GM23248 (cell line): ENCODE measurements at regions not wholly inside any gene's neighbourhood (a gene's known extent, or its start where the extent isn't known, plus 50 kb on each side); places are given as distances from the start of the nearest gene placed in this dataset.

ENCODE experiments used
- DNase-seq: peaks from one replicate; pipeline ENCODE4 v3.0.0-alpha.2; 2015
- H2AFZ ChIP-seq: fragments of 200-600 bp; sonication (generic); 2 replicates; pipeline ENCODE4 v1.6.1; 2016; ENCODE audit warnings: antibody characterized with exemption
- H3F3A ChIP-seq: fragments of 200-600 bp; sonication (generic); 2 replicates; pipeline ENCODE4 v1.6.1; 2016; ENCODE audit warnings: mild to moderate bottlenecking, antibody characterized with exemption, mixed run types; ENCODE audit not compliant: insufficient read depth
- H3K27ac ChIP-seq: fragments of 200-600 bp; sonication (generic); 2 replicates; pipeline ENCODE4 v1.5.1; 2016; ENCODE audit warnings: mild to moderate bottlenecking
- H3K27me3 ChIP-seq: fragments of 200-600 bp; sonication (generic); replicated peaks from 2 replicates; pipeline ENCODE4 v1.6.1; 2016; ENCODE audit warnings: mild to moderate bottlenecking; ENCODE audit not compliant: insufficient read depth
- H3K36me3 ChIP-seq: fragments of 200-600 bp; sonication (generic); 2 replicates; pipeline ENCODE4 v1.6.1; 2016; ENCODE audit warnings: low read depth, mild to moderate bottlenecking
- H3K4me1 ChIP-seq: fragments of 200-600 bp; sonication (generic); 2 replicates; pipeline ENCODE4 v1.6.1; 2016; ENCODE audit warnings: mild to moderate bottlenecking; ENCODE audit not compliant: insufficient read depth
- H3K4me2 ChIP-seq: fragments of 200-600 bp; sonication (generic); one replicate; pipeline ENCODE4 v1.6.1; 2016; ENCODE audit warnings: mild to moderate bottlenecking; ENCODE audit not compliant: unreplicated experiment
- H3K4me3 ChIP-seq: fragments of 200-600 bp; sonication (generic); 2 replicates; pipeline ENCODE4 v1.5.1; 2016; ENCODE audit warnings: mild to moderate bottlenecking
- H3K79me2 ChIP-seq: fragments of 200-600 bp; sonication (generic); 2 replicates; pipeline ENCODE4 v1.6.1; 2016; ENCODE audit warnings: mild to moderate bottlenecking; ENCODE audit not compliant: insufficient read depth
- H3K9ac ChIP-seq: fragments of 200-600 bp; sonication (generic); 2 replicates; pipeline ENCODE4 v1.6.1; 2016; ENCODE audit warnings: mild to moderate bottlenecking
- H3K9me2 ChIP-seq: fragments of 200-600 bp; sonication (generic); 2 replicates; pipeline ENCODE4 v1.6.1; 2016; ENCODE audit warnings: mixed run types, mild to moderate bottlenecking, moderate library complexity; ENCODE audit not compliant: insufficient read depth
- H3K9me3 ChIP-seq: fragments of 200-600 bp; sonication (generic); one replicate; pipeline ENCODE4 v1.6.1; 2017; ENCODE audit warnings: low read depth
- H4K20me1 ChIP-seq: fragments of 200-600 bp; sonication (generic); 2 replicates; pipeline ENCODE4 v1.6.0; 2016; ENCODE audit not compliant: insufficient read depth
- EZH2 ChIP-seq: fragments of 200-600 bp; sonication (generic); IDR thresholded peaks from 2 replicates; pipeline ENCODE4 v1.6.1; 2018; ENCODE audit warnings: antibody characterized with exemption, mild to moderate bottlenecking; ENCODE audit not compliant: insufficient read depth, poor library complexity, severe bottlenecking
- EZH2phosphoT487 ChIP-seq: fragments of 200-600 bp; sonication (generic); IDR thresholded peaks from 2 replicates; pipeline ENCODE4 v1.6.1; 2018; ENCODE audit warnings: antibody characterized with exemption, moderate library complexity, mild to moderate bottlenecking, low read depth; ENCODE audit not compliant: insufficient read depth
- WGBS, 2 experiments: methylation state at CpG; one replicate each; pipeline ENCODE4 v1.1.6; 2015 to 2017; ENCODE audit warnings: low lambda C conversion rate in 2 of 2, low coverage in 1 of 2; ENCODE audit errors: missing lambda C conversion rate in 2 of 2; 5-methylcytosine and 5-hydroxymethylcytosine counted together
- in situ Hi-C: fragments of 300-500 bp; cut with MboI; formaldehyde crosslinking; loops from 2 replicates; pipeline ENCODE4 v1.15.0; 2020

- H3K79me2 ChIP-seq = no peaks in the 10 kb centered on the region
- no peak overlapping the region for H3K27ac ChIP-seq
- no peaks in the 10 kb centered on the region for H3K4me1 ChIP-seq
- H3K9me3 ChIP-seq = no peaks in the 10 kb centered on the region
- H3K36me3 ChIP-seq = no peaks in the 10 kb centered on the region
- no peaks in the 10 kb centered on the region for H3K9me2 ChIP-seq
- no peaks in the 10 kb centered on the region for H3F3A ChIP-seq
- H3K4me3 ChIP-seq = no peak overlapping the region
- no peak overlapping the region for H2AFZ ChIP-seq
- TF ChIP-seq EZH2 (no peak), EZH2phosphoT487 (no peak)
- no peaks in the 10 kb centered on the region for H3K27me3 ChIP-seq
- H4K20me1 ChIP-seq = no peaks in the 10 kb centered on the region
- in situ Hi-C loops = no loop called here
- WGBS, 2 experiments = 34 to 41% methylated on average over 4 of the region's 4 CpGs
- no peak overlapping the region for H3K9ac ChIP-seq
- H3K4me2 ChIP-seq = no peak overlapping the region
- no peak for DNase-seq
Measured at GRCh38 chr14:39568809-39569538, 136.7 kb upstream of the FBXO33 start.

- no peaks in the 10 kb centered on the region for H3K9me2 ChIP-seq
- in situ Hi-C loops = no loop called here
- 17 to 23% methylated on average over 2 of the region's 2 CpGs for WGBS, 2 experiments
- no peaks in the 10 kb centered on the region for H3F3A ChIP-seq
- H2AFZ ChIP-seq = no peak overlapping the region
- H3K27me3 ChIP-seq = no peaks in the 10 kb centered on the region
- H3K27ac ChIP-seq = no peak overlapping the region
- no peak overlapping the region for H3K4me2 ChIP-seq
- no peaks in the 10 kb centered on the region for H4K20me1 ChIP-seq
- TF ChIP-seq EZH2phosphoT487 = no peak
- no peak for TF ChIP-seq EZH2
- H3K4me1 ChIP-seq = no peaks in the 10 kb centered on the region
- H3K36me3 ChIP-seq = no peaks in the 10 kb centered on the region
- H3K4me3 ChIP-seq = no peak overlapping the region
- no peaks in the 10 kb centered on the region for H3K79me2 ChIP-seq
- no peaks in the 10 kb centered on the region for H3K9me3 ChIP-seq
- no peak for DNase-seq
- H3K9ac ChIP-seq = no peak overlapping the region
Measured at GRCh38 chr14:39566795-39567194, 134.6 kb upstream of the FBXO33 start.

- Histone ChIP-seq H2AFZ (no peak overlapping the region), H3K79me2 (no peaks in the 10 kb centered on the region), H3K4me3 (no peak overlapping the region), H3K9me2 (no peaks in the 10 kb centered on the region), H3K27ac (no peak overlapping the region), H3K4me2 (no peak overlapping the region), H3K36me3 (no peaks in the 10 kb centered on the region), H3F3A (no peaks in the 10 kb centered on the region), H3K9me3 (peaks cover 6% of the 10 kb centered on the region), H4K20me1 (no peaks in the 10 kb centered on the region), H3K4me1 (no peaks in the 10 kb centered on the region), H3K9ac (no peak overlapping the region), H3K27me3 (no peaks in the 10 kb centered on the region)
- no peak for DNase-seq
- in situ Hi-C loops = no loop called here
- WGBS, 2 experiments = 4 to 8% methylated on average over 1 of the region's 1 CpG
- no peak for TF ChIP-seq EZH2
Measured at GRCh38 chr14:39563361-39563760, 131.1 kb upstream of the FBXO33 start.

- no peak for DNase-seq
- H3K27me3 ChIP-seq = no peaks in the 10 kb centered on the region
- H3K9me2 ChIP-seq = no peaks in the 10 kb centered on the region
- H3K4me2 ChIP-seq = no peak overlapping the region
- H3K27ac ChIP-seq = no peak overlapping the region
- H3F3A ChIP-seq = no peaks in the 10 kb centered on the region
- 41% methylated on average over 2 of the region's 2 CpGs for WGBS, 2 experiments
- peaks cover 6% of the 10 kb centered on the region for H3K9me3 ChIP-seq
- no peak overlapping the region for H3K9ac ChIP-seq
- H3K4me1 ChIP-seq = no peaks in the 10 kb centered on the region
- in situ Hi-C loops = no loop called here
- TF ChIP-seq EZH2phosphoT487 = no peak
- TF ChIP-seq EZH2 = no peak
- no peaks in the 10 kb centered on the region for H3K79me2 ChIP-seq
- H2AFZ ChIP-seq = no peak overlapping the region
- no peak overlapping the region for H3K4me3 ChIP-seq
- no peaks in the 10 kb centered on the region for H3K36me3 ChIP-seq
- H4K20me1 ChIP-seq = no peaks in the 10 kb centered on the region
Measured at GRCh38 chr14:39562175-39562574, 129.9 kb upstream of the FBXO33 start.

GRCh38 chr14:39558525-39558924 lies 126.3 kb upstream of the FBXO33 start:
- no peaks in the 10 kb centered on the region for H3K36me3 ChIP-seq
- peak; percentile 9 for DNase-seq
- H3K9ac ChIP-seq = no peak overlapping the region
- no peak overlapping the region for H2AFZ ChIP-seq
- H3K27ac ChIP-seq = no peak overlapping the region
- no peaks in the 10 kb centered on the region for H4K20me1 ChIP-seq
- H3F3A ChIP-seq = no peaks in the 10 kb centered on the region
- H3K4me3 ChIP-seq = no peak overlapping the region
- WGBS, 2 experiments = 3 to 4% methylated on average over 1 of the region's 1 CpG
- H3K9me3 ChIP-seq = peaks cover 6% of the 10 kb centered on the region
- H3K4me2 ChIP-seq = no peak overlapping the region
- no peaks in the 10 kb centered on the region for H3K79me2 ChIP-seq
- no peaks in the 10 kb centered on the region for H3K27me3 ChIP-seq
- TF ChIP-seq EZH2 (no peak), EZH2phosphoT487 (no peak)
- H3K9me2 ChIP-seq = no peaks in the 10 kb centered on the region
- H3K4me1 ChIP-seq = no peaks in the 10 kb centered on the region
- in situ Hi-C loops = no loop called here
